K562 (cell line): ENCODE measurements at regions not wholly inside any gene's neighbourhood (a gene's known extent, or its start where the extent isn't known, plus 50 kb on each side); places are given as distances from the start of the nearest gene placed in this dataset.

Source experiments
- ATAC-seq: fragments of 200-7000 bp; cut with Tn5 transposase; 3 replicates; pipeline ENCODE4 v1.9.1; 2020; ENCODE audit warnings: moderate library complexity
- BruUV-seq: library from RNA; stranded (reverse); fragments of 400-500 nt; replicated peaks from 2 replicates; lab custom pipeline; 2021; lab: Mats Ljungman, UMichigan
- CTCF ChIA-PET: fragments of 300-600 bp; formaldehyde crosslinking; extraction: SDS; loops from one replicate; lab custom pipeline; 2021; ENCODE audit warnings: low intra/inter-chr PET ratio; lab: Yijun Ruan, JAX
- POLR2A ChIA-PET: fragments of 300-600, 350-650 bp; sonication (Branson Sonifier 250); formaldehyde crosslinking; extraction: SDS; loops from one replicate; lab custom pipeline; 2021; ENCODE audit warnings: antibody characterized with exemption, inconsistent platforms; lab: Yijun Ruan, JAX
- DNase-seq, 4 experiments: peaks; one replicate each; pipeline versions ENCODE4 v3.0.0 to v3.0.0-alpha.2; 2011 to 2018; ENCODE audit warnings: low spot score in 3 of 4, mixed read lengths in 3 of 4; ENCODE audit errors: extremely low read depth in 1 of 4
- FAIRE-seq: peaks from 2 replicates; lab custom pipeline; 2011; peaks lifted over from hg19 to GRCh38; lab: Jason Lieb, UNC
- H2AFZ ChIP-seq: 2 replicates; pipeline ENCODE4 v1.6.0; 2011; ENCODE audit warnings: low read depth, low read length, control low read depth, inconsistent platforms
- H3K27ac ChIP-seq: fragments of 200-600 bp; 3 replicates; pipeline ENCODE4 v1.8.0; 2011; ENCODE audit warnings: low read depth, mild to moderate bottlenecking, control low read depth, inconsistent platforms, low read length, moderate library complexity, mixed read lengths; ENCODE audit errors: extremely low read depth
- H3K27me3 ChIP-seq, 2 experiments: fragments of 300-600 bp in 1 of 2; 2 replicates in 1 of 2; 3 replicates in 1 of 2; pipeline versions ENCODE4 v1.6.0 to v1.8.0; 2011; ENCODE audit warnings: inconsistent platforms in 2 of 2, low read length in 2 of 2, mild to moderate bottlenecking in 1 of 2, mixed read lengths in 1 of 2, moderate library complexity in 1 of 2; ENCODE audit not compliant: control insufficient read depth in 2 of 2, insufficient read depth in 2 of 2
- H3K36me3 ChIP-seq: fragments of 300-600 bp; 3 replicates; pipeline ENCODE4 v1.8.0; 2011; ENCODE audit warnings: mild to moderate bottlenecking, low read length, inconsistent platforms; ENCODE audit not compliant: control insufficient read depth, insufficient read depth
- H3K4me1 ChIP-seq, 2 experiments: fragments of 200-600 bp in 1 of 2; replicated peaks in 1 of 2; 2 replicates in 1 of 2; 3 replicates in 1 of 2; pipeline versions ENCODE4 v1.5.1 to v1.8.0; 2011; ENCODE audit warnings: inconsistent platforms in 2 of 2, low read length in 2 of 2, mild to moderate bottlenecking in 1 of 2, mixed read lengths in 1 of 2, moderate library complexity in 1 of 2; ENCODE audit not compliant: control insufficient read depth in 2 of 2, insufficient read depth in 2 of 2
- H3K4me2 ChIP-seq: 2 replicates; pipeline ENCODE4 v1.6.1; 2011; ENCODE audit warnings: low read length, control low read depth, inconsistent platforms, mixed read lengths; ENCODE audit not compliant: insufficient read depth
- H3K4me3 ChIP-seq: fragments of 200-600 bp; sonication (generic), shearing (Covaris generic); 2 replicates; pipeline ENCODE4 v1.5.1; 2016; ENCODE audit warnings: control low read depth, inconsistent platforms
- H3K79me2 ChIP-seq: fragments of 200-600 bp; 3 replicates; pipeline ENCODE4 v1.8.0; 2011; ENCODE audit warnings: low read length, inconsistent platforms; ENCODE audit not compliant: control insufficient read depth, insufficient read depth
- H3K9ac ChIP-seq, 2 experiments: 2 replicates each; pipeline versions ENCODE4 v1.6.0 to v1.6.1; 2011; ENCODE audit warnings: low read depth in 2 of 2, low read length in 2 of 2, control low read depth in 1 of 2, inconsistent platforms in 1 of 2, mild to moderate bottlenecking in 1 of 2, mixed read lengths in 1 of 2; ENCODE audit not compliant: insufficient read depth in 1 of 2
- H3K9me1 ChIP-seq: one replicate; pipeline ENCODE4 v1.6.0; 2011; ENCODE audit warnings: inconsistent platforms, mild to moderate bottlenecking, low read length, moderate library complexity; ENCODE audit not compliant: control insufficient read depth, insufficient read depth
- H3K9me3 ChIP-seq: replicated peaks from 2 replicates; pipeline ENCODE4 v1.5.1; 2011; ENCODE audit warnings: low read depth, low read length, inconsistent platforms; ENCODE audit not compliant: control insufficient read depth, insufficient read depth
- H4K20me1 ChIP-seq: replicated peaks from 2 replicates; pipeline ENCODE4 v1.6.1; 2011; ENCODE audit warnings: low read length, inconsistent platforms, mixed read lengths; ENCODE audit not compliant: control insufficient read depth, insufficient read depth
- RBM25 ChIP-seq: fragments of 200-400 bp; formaldehyde crosslinking; IDR thresholded peaks from 2 replicates; pipeline ENCODE4 v1.6.1; 2018; ENCODE audit warnings: low read length, low read depth, moderate library complexity; ENCODE audit not compliant: severe bottlenecking
- SIN3B ChIP-seq: fragments of 450-650 bp; IDR thresholded peaks from 2 replicates; pipeline ENCODE4 v1.6.1; 2017; ENCODE audit warnings: low read depth, mild to moderate bottlenecking, moderate library complexity
- ZFP36 ChIP-seq: fragments of 150-350 bp; IDR thresholded peaks from 2 replicates; pipeline ENCODE4 v1.6.1; 2018; ENCODE audit warnings: low read length, low read depth; ENCODE audit not compliant: partially characterized antibody
- ZNF134 ChIP-seq: fragments of 250-450 bp; sonication (Bioruptor Pico); conservative IDR thresholded peaks from 2 replicates; pipeline ENCODE4 v1.4.0; 2020
- WGBS: fragments of 100-300 bp; shearing (Covaris generic); methylation state at CpG from one replicate; pipeline ENCODE4 v1.1.6; 2016; ENCODE audit warnings: low coverage, mixed read lengths; ENCODE audit not compliant: insufficient coverage; ENCODE audit errors: missing lambda C conversion rate; 5-methylcytosine and 5-hydroxymethylcytosine counted together
- in situ Hi-C: fragments of 300-500 bp; cut with MboI; formaldehyde crosslinking; loops from 4 replicates; pipeline ENCODE4 v1.15.0; 2018; ENCODE audit warnings: inconsistent platforms, mixed read lengths
- intact Hi-C: fragments of 100-400 bp; cut with micrococcal nuclease; formaldehyde crosslinking; loops from 2 replicates; pipeline ENCODE4 v1.14.2; 2022
- TF ChIP-seq, protein P1 (sequence below): fragments of 250-450 bp; sonication (Bioruptor Pico); IDR thresholded peaks from 2 replicates; pipeline ENCODE4 v1.4.0; 2020; ENCODE audit warnings: borderline replicate concordance
- TF ChIP-seq, protein P2 (sequence below): fragments of 250-450 bp; sonication (Bioruptor Pico); IDR thresholded peaks from 2 replicates; pipeline ENCODE4 v1.8.0; 2021; ENCODE audit warnings: moderate library complexity, mild to moderate bottlenecking, inconsistent platforms
- TF ChIP-seq, protein P3 (sequence below): fragments of 450-650 bp; IDR thresholded peaks from 2 replicates; pipeline ENCODE4 v1.6.1; 2016; ENCODE audit warnings: borderline replicate concordance

DNA sequence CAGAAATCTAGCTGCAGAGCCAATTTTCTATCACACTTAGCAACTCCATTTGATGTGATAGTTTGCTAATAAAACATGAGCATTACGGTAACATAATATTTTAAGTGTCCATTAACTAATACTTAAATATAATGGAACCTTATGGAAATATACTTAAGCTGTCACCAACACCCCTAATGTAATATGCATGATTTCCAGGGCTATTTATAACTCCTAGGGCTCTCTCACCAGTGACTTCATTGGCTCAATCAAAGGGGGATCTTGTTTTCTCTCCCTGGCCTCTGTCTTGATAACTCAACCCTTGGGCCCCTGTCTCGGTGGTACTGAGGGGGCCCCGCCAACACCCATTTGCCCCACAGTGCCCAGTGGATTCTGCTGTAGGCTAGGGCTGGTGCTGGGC lies 170.4 kb downstream of the SALL1 start (continued):
- TF ChIP-seq, protein P1, sequence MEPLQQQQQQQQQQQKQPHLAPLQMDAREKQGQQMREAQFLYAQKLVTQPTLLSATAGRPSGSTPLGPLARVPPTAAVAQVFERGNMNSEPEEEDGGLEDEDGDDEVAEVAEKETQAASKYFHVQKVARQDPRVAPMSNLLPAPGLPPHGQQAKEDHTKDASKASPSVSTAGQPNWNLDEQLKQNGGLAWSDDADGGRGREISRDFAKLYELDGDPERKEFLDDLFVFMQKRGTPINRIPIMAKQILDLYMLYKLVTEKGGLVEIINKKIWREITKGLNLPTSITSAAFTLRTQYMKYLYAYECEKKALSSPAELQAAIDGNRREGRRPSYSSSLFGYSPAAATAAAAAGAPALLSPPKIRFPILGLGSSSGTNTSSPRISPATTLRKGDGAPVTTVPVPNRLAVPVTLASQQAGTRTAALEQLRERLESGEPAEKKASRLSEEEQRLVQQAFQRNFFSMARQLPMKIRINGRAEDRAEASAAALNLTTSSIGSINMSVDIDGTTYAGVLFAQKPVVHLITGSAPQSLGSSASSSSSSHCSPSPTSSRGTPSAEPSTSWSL (CRISPR knock-in tag), result no peak
- TF ChIP-seq, protein P2, sequence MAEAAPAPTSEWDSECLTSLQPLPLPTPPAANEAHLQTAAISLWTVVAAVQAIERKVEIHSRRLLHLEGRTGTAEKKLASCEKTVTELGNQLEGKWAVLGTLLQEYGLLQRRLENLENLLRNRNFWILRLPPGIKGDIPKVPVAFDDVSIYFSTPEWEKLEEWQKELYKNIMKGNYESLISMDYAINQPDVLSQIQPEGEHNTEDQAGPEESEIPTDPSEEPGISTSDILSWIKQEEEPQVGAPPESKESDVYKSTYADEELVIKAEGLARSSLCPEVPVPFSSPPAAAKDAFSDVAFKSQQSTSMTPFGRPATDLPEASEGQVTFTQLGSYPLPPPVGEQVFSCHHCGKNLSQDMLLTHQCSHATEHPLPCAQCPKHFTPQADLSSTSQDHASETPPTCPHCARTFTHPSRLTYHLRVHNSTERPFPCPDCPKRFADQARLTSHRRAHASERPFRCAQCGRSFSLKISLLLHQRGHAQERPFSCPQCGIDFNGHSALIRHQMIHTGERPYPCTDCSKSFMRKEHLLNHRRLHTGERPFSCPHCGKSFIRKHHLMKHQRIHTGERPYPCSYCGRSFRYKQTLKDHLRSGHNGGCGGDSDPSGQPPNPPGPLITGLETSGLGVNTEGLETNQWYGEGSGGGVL (CRISPR knock-in tag), result no peak

DNA sequence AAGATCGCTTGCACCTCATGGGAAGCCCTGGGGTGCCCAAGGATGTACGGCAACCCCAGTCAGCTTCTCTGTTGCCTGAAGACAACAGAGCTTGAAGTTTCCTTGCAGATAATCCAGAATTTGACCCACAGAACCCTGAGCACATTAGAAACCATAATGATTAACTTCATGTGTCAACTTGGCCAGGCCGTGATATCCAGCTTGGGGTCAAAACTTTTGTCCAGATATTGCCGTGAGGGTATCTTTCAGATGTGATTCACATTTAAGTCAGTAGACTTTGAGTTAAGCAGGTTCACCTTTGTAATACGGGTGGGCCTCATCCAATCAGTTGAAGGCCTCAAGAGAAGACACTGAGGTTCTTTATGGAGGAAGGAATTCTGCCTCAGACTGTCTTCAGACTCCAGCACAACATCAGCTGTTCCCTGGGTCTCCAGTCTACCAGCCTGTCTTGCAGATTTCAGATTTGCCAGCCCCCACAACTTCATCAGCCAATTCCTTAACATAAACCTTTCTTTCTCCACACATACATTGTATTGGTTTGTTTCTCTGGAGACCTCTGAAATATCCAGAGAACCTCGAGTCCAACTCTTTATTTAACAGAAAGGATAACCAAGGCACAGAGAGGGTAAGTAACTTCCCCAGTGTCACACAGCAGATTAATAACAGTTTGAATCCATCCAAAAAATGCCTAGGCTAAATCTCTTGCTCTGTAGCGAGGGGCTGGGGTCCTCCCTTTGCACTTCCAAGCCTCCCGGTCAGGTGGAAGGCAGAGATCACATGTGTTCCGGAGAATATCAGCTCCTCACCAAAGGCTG lies 171.1 kb downstream of the SALL1 start:
- Histone ChIP-seq H3K9ac (no peak overlapping the region), H3K9me3 (0 out of 2 replicates have a peak, but pooled peaks cover 2% of the 10 kb centered on the region)
- 0% methylated on average over 9 of the region's 9 CpGs for WGBS
- TF ChIP-seq, protein P3, sequence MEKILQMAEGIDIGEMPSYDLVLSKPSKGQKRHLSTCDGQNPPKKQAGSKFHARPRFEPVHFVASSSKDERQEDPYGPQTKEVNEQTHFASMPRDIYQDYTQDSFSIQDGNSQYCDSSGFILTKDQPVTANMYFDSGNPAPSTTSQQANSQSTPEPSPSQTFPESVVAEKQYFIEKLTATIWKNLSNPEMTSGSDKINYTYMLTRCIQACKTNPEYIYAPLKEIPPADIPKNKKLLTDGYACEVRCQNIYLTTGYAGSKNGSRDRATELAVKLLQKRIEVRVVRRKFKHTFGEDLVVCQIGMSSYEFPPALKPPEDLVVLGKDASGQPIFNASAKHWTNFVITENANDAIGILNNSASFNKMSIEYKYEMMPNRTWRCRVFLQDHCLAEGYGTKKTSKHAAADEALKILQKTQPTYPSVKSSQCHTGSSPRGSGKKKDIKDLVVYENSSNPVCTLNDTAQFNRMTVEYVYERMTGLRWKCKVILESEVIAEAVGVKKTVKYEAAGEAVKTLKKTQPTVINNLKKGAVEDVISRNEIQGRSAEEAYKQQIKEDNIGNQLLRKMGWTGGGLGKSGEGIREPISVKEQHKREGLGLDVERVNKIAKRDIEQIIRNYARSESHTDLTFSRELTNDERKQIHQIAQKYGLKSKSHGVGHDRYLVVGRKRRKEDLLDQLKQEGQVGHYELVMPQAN, result no peak
- TF ChIP-seq SIN3B, result no peak
- TF ChIP-seq RBM25, result peak; percentile 83
- TF ChIP-seq ZNF134 (CRISPR knock-in tag), result peak; percentile 94
- TF ChIP-seq ZFP36, result peak; percentile 75
- TF ChIP-seq, all 486 proteins: peak for 3
- DNase-seq, result no peak
- Histone ChIP-seq H3K4me3 (no peak overlapping the region), H3K36me3 (no peaks in the 10 kb centered on the region), H4K20me1 (no peaks in the 10 kb centered on the region), H3K79me2 (no peaks in the 10 kb centered on the region), H2AFZ (no peak overlapping the region), H3K27me3 (peaks cover 0 to 5% of the 10 kb centered on the region in 2 experiments; a peak in 2 of 5 replicates), H3K4me1 (no peaks in the 10 kb centered on the region), H3K9me1 (no peaks in the 10 kb centered on the region), H3K4me2 (no peak overlapping the region), H3K27ac (no peak overlapping the region)
- ChIA-PET CTCF (no interaction called here), POLR2A (interaction anchor here (0.6 to 1.4 kb wide), 3 partner anchors 23 to 1620 kb away, joined by 3 to 4 read pairs (median 4); no protein-coding TSS in a partner anchor)
- intact Hi-C loops (no loop called here), in situ Hi-C loops (no loop called here)
- no peak for ATAC-seq
- no peak for FAIRE-seq
- no TSS peak for BruUV-seq
